Muscle of leg (tissue), 3 donors: ENCODE measurements at regions not wholly inside any gene's neighbourhood (a gene's known extent, or its start where the extent isn't known, plus 50 kb on each side); places are given as distances from the start of the nearest gene placed in this dataset.
"Not testable (repeated sequence)": the region's sequence is repeated elsewhere in the genome, so short reads cannot be mapped to it uniquely, and the experiment has no call there.

ENCODE experiments used
- DNase-seq: peaks from one replicate; pipeline ENCODE4 v3.0.0; 2013
- H3K27ac ChIP-seq: one replicate; pipeline ENCODE4 v1.5.1; 2013; ENCODE audit warnings: mild to moderate bottlenecking, low read length, control low read depth
- H3K27me3 ChIP-seq: one replicate; pipeline ENCODE4 v1.6.1; 2013; ENCODE audit warnings: low read length; ENCODE audit not compliant: control insufficient read depth, insufficient read depth
- H3K36me3 ChIP-seq: one replicate; pipeline ENCODE4 v1.6.1; 2013; ENCODE audit warnings: low read length; ENCODE audit not compliant: control insufficient read depth, insufficient read depth
- H3K4me1 ChIP-seq: one replicate; pipeline ENCODE4 v1.6.1; 2013; ENCODE audit warnings: low read length; ENCODE audit not compliant: control insufficient read depth, insufficient read depth
- H3K4me3 ChIP-seq: one replicate; pipeline ENCODE4 v1.5.1; 2013; ENCODE audit warnings: low read length, control low read depth
- H3K9me3 ChIP-seq: replicated peaks from 2 replicates; pipeline ENCODE4 v1.6.1; 2013; ENCODE audit warnings: low read depth, low read length; ENCODE audit not compliant: control insufficient read depth
- WGBS: methylation state at CpG from one replicate; pipeline ENCODE4 v1.1.5; 2013; ENCODE audit warnings: missing lambda C conversion rate; ENCODE audit not compliant: insufficient coverage; 5-methylcytosine and 5-hydroxymethylcytosine counted together

DNA sequence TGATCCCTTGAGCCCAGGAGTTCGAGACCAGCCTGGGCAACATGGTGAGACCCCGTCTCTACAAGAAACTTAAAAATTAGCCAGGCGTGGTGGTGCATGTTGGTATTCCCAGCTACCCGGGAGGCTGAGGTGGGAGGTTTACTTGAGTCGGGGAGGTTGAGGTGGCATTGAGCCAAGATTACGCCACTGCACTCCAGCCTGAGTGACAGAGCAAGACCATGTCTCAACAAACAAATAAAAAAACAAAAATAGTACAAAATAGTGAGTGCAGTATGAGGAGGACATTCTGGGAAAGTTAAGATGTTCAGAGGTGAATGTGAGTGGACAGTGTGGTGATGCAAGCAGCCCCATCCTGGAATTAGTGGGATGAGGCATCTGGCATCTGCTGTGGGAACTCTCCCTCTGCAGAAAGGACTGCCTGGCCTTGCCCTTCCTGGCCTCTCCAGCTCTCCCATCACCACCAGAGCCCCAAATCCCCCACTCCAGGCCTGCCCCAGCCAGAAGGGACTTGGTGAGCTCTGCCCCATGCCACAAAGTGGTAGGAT lies 96.6 kb upstream of the PARD3 start:
- DNase-seq: no peak
- Histone ChIP-seq H3K27me3 (no peaks in the 10 kb centered on the region), H3K9me3 (no peaks in the 10 kb centered on the region), H3K4me1 (peaks cover 4% of the 10 kb centered on the region), H3K4me3 (no peak overlapping the region), H3K36me3 (no peaks in the 10 kb centered on the region), H3K27ac (no peak overlapping the region)
- WGBS: 100% methylated on average over 2 of the region's 6 CpGs

DNA sequence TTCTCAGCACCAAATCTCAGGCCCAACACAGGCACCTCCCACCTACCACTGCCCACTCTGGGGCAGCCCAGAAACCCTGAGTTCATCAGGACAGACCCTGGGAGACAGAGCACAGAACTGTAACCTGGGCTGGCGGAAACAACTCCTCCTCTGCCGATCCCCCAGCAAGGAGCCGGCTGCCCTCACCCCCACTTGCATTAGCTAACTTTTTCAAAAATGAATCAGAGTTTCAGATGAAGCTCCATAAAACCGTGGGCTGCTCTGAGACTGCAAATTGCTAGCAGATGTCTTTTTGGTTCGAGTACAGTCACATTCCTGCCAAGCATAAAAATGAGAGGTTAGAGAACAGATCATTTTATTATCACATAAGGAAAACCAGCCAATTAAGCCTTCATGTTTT lies 93.4 kb upstream of the PARD3 start:
- DNase-seq: peak; percentile 73
- Histone ChIP-seq H3K27ac (peak overlapping the region; percentile 42), H3K36me3 (no peaks in the 10 kb centered on the region), H3K4me1 (peaks cover 14% of the 10 kb centered on the region), H3K27me3 (no peaks in the 10 kb centered on the region), H3K9me3 (no peaks in the 10 kb centered on the region), H3K4me3 (no peak overlapping the region)
- no CpG with 5 or more reads among the region's 5 CpGs for WGBS

DNA sequence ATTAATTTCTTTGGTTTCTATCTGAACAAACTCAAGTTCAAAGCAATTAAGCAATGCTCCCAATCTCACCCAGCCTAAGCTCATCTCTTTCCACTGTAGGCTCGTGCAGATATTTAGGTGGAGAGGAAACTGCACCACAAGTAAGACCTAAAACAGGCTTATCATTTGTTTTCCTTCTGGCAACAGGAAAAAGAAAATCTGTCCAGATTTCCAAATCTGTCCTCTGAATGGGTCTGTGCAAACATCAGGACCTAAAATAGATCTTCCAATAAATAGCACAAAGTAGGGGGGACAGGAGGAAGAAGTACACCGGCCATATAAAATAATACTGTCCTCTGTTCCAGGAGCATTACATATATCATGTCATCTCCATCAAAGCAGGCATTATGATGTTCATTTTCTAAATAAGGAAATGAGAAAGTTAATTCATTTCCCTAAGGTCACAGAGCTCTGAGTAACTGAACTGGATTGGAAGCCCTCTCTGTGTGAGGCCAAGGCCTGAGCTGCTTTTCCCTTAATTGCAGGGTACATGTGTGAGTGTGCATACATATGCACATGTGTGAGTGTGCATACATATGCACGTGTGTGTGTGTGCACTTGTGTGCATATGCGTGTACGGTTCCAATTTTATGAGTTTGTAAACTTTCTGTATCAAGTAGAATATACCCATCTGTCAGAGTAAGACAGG lies 92.8 kb upstream of the PARD3 start:
- no peak overlapping the region for H3K4me3 ChIP-seq
- DNase-seq: peak; percentile 35
- H3K27me3 ChIP-seq: no peaks in the 10 kb centered on the region
- H3K27ac ChIP-seq: no peak overlapping the region
- no CpG with 5 or more reads among the region's 5 CpGs for WGBS
- H3K9me3 ChIP-seq: no peaks in the 10 kb centered on the region
- H3K4me1 ChIP-seq: peaks cover 14% of the 10 kb centered on the region
- H3K36me3 ChIP-seq: no peaks in the 10 kb centered on the region

DNA sequence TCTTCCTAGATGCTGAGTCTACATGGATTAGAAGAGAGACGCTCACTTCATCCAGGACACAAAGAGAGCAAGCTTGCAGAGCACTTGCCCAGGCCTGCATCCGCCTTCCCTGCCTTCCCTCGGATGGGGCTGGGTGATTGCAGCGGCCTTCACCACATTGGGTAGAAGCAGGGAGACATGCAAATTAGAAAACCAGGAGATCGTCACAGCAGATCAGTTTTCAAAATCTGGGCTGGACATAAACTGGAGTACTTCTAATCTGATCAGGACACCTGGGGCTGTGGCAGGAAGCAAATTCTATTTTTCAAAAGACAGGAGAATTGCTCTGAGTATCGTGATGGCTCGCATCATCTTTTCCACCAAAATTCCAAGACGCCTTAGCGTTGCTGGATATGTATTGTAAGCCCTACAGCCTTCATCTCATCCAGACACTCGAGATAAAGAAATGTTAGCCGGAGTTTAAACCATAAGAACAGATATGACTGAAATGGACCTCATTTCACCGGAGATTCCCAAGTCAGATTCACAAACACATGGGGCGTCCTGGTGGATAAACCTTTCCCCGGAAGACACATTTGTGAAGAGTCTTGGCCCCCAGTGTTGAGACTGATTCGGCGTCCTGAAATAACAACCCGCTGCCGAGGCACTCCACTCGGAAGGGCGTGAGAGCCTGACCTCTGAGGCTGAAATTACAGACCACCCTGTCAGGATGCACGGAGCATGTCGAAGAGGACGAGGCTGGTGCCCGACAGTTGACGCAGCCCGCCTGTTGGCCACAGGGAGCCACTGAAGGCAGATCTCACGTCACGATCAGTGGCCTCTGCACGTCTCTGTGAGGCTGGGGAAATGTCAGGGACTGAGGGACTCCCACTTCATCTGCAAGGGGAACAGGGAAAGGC lies 91.2 kb upstream of the PARD3 start:
- Histone ChIP-seq H3K9me3 (no peaks in the 10 kb centered on the region), H3K4me3 (no peak overlapping the region), H3K27ac (peak overlapping the region; percentile 37), H3K4me1 (peaks cover 14% of the 10 kb centered on the region), H3K36me3 (no peaks in the 10 kb centered on the region), H3K27me3 (no peaks in the 10 kb centered on the region)
- DNase-seq: peak; percentile 80
- WGBS: 37% methylated on average over 21 of the region's 29 CpGs

DNA sequence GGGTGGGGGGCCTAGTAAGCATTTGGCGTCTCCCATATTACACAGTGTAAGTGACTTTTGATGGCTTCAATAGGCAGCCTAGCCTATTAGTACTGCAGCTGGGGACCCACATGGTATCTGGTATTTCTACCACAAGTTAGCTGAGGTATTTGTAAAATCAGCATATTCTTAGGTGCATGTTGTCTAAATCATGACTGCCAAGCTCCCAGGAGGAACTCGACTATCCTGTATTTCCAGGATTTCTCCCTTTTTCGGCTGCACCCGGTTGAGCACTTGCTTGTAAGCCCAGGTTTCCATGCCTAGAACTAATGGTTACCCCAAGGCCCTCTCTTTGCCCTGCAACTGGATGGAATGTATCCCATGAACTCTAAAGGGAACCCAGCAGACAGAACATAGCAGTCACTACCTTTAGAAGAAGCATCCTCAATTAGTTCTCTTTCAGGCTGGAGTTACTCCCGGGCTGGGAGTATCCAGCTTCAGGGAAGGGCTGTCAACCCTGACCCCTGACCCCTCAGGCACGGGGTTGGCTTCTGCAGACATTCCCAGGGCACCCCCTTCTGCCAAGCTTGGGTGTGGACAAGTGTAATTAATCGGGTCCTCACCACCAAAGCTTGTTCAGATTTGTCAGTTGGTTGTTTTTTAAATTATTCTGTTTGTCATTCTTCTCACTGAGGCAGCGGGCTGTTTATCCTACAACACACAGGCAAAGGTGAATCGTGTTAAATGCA lies 90.3 kb upstream of the PARD3 start:
- Histone ChIP-seq H3K27ac (no peak overlapping the region), H3K9me3 (no peaks in the 10 kb centered on the region), H3K27me3 (no peaks in the 10 kb centered on the region), H3K4me3 (no peak overlapping the region), H3K4me1 (peaks cover 14% of the 10 kb centered on the region), H3K36me3 (no peaks in the 10 kb centered on the region)
- 83% methylated on average over 4 of the region's 9 CpGs for WGBS
- DNase-seq: no peak

DNA sequence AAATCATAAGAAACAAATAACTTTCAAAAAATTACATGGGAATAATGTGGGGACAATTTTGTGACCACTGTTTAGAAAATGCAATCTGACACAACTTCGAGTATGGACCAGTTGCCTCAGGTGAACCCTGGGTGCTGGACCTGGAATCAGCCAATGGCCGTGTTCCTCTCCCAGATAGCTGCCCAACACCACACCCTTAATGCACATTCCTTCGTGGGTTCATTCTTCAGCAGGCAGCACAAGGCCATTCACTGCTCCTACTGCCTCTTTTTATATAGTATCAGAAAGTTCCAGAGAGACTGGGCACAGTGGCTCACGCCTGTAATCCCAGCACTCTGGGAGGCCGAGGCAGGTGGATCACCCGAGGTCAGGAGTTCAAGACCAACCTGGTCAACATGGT lies 89.1 kb upstream of the PARD3 start:
- 90% methylated on average over 3 of the region's 6 CpGs for WGBS
- Histone ChIP-seq H3K4me1 (peaks cover 14% of the 10 kb centered on the region), H3K27ac (no peak overlapping the region), H3K4me3 (no peak overlapping the region), H3K36me3 (no peaks in the 10 kb centered on the region), H3K27me3 (no peaks in the 10 kb centered on the region), H3K9me3 (no peaks in the 10 kb centered on the region)
- no peak for DNase-seq

DNA sequence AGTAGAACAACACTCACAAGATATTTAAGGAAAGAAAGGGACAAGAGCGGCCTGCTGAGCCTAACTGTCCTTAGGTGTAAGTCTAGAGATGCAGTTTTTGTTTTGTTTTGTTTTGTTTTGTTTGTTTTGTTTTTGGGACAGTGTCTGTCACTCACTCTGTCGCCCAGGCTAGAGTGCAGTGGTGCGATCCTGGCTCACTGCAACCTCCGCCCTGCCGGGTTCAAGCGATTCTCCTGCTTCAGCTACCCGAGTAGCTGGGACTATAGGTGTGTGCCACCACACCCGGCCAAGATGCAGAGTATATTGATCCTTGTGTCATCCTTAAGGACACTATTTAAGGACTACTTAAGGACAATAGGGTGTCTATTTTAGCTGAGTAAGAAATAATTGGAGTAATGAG lies 84.1 kb upstream of the PARD3 start:
- Histone ChIP-seq H3K4me3 (no peak overlapping the region), H3K4me1 (no peaks in the 10 kb centered on the region), H3K36me3 (no peaks in the 10 kb centered on the region), H3K27me3 (no peaks in the 10 kb centered on the region), H3K27ac (no peak overlapping the region), H3K9me3 (no peaks in the 10 kb centered on the region)
- 100% methylated on average over 2 of the region's 8 CpGs for WGBS
- no peak for DNase-seq

DNA sequence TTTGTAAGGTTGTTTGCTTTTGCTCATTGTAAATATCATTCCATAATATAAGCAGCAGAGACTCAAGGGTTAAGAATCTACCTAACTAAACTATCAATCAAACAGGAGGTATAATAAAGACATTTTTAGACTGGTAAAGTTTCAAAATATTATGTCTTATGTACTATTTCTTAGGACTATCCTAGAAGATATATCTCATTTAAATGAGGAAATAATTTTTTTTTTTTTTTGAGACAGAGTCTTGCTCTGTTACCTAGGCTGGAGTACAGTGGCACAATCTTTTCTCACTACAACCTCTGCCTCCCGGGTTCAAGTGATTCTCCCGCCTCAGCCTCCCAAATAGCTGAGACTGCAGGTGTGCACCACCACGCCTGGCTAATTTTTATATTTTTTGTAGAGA lies 80.9 kb upstream of the PARD3 start:
- no peaks in the 10 kb centered on the region for H3K4me1 ChIP-seq
- H3K4me3 ChIP-seq: no peak overlapping the region
- H3K9me3 ChIP-seq: no peaks in the 10 kb centered on the region
- H3K27me3 ChIP-seq: no peaks in the 10 kb centered on the region
- WGBS: no CpG with 5 or more reads among the region's 3 CpGs
- H3K36me3 ChIP-seq: no peaks in the 10 kb centered on the region
- H3K27ac ChIP-seq: no peak overlapping the region
- no peak for DNase-seq

DNA sequence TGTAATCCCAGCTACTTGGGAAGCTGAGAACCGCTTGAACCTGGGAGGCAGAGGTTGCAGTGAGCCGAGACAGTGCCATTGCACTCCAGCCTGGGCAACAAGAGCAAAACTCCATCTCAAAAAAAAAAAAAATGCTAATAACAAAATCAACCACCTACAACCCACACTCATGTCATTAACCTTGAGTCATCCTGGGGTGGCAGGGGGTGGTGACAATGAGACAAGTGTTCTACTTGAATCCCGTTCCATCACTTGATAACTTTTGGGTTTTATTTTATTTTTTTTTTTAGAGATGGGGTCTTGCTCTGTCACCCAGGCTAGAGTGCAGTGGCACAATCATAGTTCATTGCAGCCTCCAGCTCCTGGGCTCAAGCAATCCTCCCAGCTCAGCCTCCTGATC lies 80.0 kb upstream of the PARD3 start:
- not testable (repeated sequence) for H3K9me3 ChIP-seq, H3K27ac ChIP-seq, DNase-seq, H3K4me3 ChIP-seq, H3K4me1 ChIP-seq, H3K27me3 ChIP-seq, H3K36me3 ChIP-seq
- no CpG with 5 or more reads among the region's 3 CpGs for WGBS

DNA sequence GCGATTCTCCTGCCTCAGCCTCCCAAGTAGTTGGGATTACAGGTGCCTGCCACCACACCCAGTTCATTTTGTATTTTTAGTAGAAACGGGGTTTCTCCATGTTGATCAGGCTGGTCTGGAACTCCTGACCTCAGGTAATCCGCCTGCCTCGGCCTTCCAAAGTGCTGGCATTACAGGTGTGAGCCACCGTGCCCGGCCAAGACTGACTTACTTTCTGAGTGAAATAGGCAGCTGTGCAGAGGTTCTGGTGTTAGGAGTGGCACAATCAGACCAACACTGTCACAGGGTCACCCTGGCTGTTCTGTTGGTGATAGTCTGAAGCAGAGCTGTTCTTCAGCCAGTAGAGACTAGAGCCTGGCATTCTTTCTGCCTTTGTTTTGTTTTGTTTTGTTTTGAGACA lies 77.4 kb upstream of the PARD3 start:
- DNase-seq, H3K36me3 ChIP-seq, H3K27me3 ChIP-seq, H3K4me3 ChIP-seq, H3K9me3 ChIP-seq, H3K27ac ChIP-seq, H3K4me1 ChIP-seq: not testable (repeated sequence)
- no CpG with 5 or more reads among the region's 6 CpGs for WGBS
